RWPE1 (cell line): ENCODE measurements at regions not wholly inside any gene's neighbourhood (a gene's known extent, or its start where the extent isn't known, plus 50 kb on each side); places are given as distances from the start of the nearest gene placed in this dataset.

Experiments used
- CTCF ChIA-PET: fragments of 350-600 bp; sonication (Branson Sonifier 250); formaldehyde crosslinking; extraction: SDS; loops from one replicate; lab custom pipeline; 2021; lab: Yijun Ruan, JAX
- POLR2A ChIA-PET: fragments of 400-600 bp; formaldehyde crosslinking; extraction: SDS; loops from one replicate; lab custom pipeline; 2020; ENCODE audit warnings: antibody characterized with exemption; ENCODE audit not compliant: low non-redundant PET; lab: Yijun Ruan, JAX
- DNase-seq: peaks from one replicate; pipeline ENCODE4 v3.0.0; 2012; ENCODE audit warnings: low spot score
- H3K27ac ChIP-seq: fragments of 450-650 bp; 2 replicates; pipeline ENCODE4 v1.5.1; 2017
- TF ChIP-seq, protein P1 (sequence below): fragments of 450-650 bp; conservative IDR thresholded peaks from 2 replicates; pipeline ENCODE4 v1.5.1; 2017; ENCODE audit warnings: low read depth, mild to moderate bottlenecking

DNA sequence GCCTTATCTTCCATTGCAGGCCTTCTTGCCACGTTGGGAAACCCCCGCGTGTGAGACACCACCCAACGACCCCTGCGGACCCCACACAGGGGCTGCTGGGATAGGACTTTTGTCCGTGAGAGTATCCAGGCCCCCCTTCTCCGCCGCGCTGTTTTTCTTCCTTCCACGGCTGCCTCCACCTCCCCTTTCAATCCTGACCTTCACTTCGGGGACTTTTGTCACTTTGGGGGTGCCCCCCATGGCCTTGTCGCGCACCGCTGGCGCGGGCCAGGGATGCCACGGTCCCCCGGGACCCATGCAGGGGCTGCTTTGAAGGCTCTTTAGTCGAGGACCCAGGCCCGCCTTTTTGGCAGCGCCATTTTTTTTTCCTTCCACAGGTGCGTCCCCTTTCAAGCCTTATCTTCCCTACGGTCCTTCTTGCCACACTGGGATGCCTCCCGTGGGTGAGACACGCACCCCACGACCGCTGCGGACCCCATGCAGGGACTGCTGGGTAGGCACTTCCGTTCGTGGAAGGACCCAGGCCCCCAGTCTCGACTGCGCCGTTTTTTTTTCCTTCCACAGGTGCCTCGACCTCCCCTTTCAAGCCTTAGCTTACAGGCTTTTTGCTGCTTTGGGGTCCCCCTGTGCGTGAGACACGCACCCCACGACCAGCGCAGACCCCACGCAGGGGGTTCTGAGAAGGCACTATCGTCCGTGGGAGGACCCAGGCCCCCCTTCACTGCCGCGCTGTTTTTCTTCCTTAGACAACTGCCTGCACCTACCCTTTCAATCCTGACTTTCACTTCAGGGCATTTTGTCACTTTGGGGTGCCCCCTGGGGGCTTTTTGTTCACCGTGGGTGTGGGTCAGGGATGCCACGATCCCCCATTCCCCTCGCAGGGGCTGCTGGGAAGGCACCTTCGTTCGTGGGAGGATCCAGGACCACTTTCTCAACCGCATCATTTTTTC is 267.4 kb downstream of the ALG10 start:
- no peak for DNase-seq
- TF ChIP-seq, protein P1, sequence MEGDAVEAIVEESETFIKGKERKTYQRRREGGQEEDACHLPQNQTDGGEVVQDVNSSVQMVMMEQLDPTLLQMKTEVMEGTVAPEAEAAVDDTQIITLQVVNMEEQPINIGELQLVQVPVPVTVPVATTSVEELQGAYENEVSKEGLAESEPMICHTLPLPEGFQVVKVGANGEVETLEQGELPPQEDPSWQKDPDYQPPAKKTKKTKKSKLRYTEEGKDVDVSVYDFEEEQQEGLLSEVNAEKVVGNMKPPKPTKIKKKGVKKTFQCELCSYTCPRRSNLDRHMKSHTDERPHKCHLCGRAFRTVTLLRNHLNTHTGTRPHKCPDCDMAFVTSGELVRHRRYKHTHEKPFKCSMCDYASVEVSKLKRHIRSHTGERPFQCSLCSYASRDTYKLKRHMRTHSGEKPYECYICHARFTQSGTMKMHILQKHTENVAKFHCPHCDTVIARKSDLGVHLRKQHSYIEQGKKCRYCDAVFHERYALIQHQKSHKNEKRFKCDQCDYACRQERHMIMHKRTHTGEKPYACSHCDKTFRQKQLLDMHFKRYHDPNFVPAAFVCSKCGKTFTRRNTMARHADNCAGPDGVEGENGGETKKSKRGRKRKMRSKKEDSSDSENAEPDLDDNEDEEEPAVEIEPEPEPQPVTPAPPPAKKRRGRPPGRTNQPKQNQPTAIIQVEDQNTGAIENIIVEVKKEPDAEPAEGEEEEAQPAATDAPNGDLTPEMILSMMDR, result no peak
- no peak overlapping the region for H3K27ac ChIP-seq
- ChIA-PET POLR2A (no interaction called here), CTCF (no interaction called here)

DNA sequence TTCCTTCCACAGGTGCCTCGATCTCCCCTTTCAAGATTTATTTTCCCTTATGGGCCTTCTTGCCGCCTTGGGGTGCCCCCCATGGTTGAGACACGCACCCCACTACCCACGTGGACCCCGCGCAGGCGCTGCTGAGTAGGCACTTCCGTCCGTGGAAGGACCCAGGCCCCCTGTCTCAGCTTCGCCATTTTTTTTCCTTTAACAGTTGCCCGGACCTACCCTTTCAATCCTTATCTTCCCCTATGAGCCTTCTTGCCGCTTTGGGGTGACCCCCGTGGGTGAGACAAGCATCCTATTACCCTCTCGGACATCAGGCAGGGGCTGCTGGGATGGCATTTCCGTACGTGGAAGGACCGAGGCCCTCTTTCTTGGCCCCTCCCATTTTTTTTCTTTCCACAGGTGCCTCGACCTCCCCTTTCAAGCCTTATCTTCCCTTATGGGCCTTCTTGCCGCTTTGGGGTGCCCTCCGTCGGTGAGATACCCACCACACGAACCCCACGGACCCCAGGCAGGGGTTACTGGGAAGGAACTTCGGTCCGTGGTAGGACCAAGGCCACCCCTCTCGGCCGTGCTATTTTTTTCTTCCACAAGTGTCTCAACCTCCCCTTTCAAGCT is 268.2 kb downstream of the ALG10 start:
- no peak overlapping the region for H3K27ac ChIP-seq
- no peak for DNase-seq
- POLR2A ChIA-PET, result no interaction called here
- CTCF ChIA-PET, result no interaction called here
- TF ChIP-seq, protein P1, result no peak

DNA sequence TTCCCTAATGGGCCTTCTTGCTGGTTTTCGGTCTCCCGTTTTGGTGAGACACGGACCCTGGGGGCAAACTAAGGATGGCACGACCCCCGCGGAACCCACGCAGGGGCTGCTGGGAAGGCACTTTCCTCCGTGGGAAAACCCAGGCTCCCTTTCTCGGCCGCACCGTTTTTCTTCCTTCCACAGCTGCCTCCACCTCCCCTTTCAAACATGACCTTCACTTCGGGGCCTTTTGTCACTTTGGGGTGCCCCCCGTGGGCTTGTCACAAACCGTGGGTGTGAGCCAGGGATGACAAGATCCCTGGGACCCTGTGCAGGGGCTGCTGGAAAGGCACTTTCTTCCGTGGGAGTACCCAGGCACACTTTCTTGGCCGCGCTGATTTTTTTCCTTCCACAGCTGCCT is 268.7 kb downstream of the ALG10 start:
- ChIA-PET CTCF (no interaction called here), POLR2A (no interaction called here)
- no peak overlapping the region for H3K27ac ChIP-seq
- DNase-seq, result no peak
- TF ChIP-seq, protein P1, result no peak

DNA sequence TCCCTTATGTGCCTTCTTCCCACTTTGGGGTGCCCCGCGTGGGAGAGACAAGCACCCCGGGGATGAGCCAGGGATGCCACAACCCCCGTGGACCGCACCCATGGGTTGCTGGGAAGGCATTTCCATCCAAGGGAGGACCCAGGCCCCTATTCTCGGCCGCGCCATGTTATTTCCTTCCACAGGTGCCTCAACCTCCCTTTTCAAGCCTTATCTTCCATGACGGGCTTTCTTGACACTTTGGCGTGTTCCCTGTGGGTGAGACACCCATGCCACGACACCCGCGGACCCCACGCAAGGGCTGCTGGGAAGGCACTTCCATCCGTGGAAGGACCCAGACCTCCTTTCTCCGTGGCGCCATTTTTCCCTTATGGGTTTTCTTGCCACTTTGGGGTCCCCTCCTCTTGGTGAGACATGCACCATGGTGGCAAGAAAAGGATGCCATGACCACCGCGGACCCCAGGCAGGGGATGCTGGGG is 269.2 kb downstream of the ALG10 start:
- H3K27ac ChIP-seq, result no peak overlapping the region
- POLR2A ChIA-PET, result no interaction called here
- no peak for DNase-seq
- CTCF ChIA-PET, result no interaction called here
- TF ChIP-seq, protein P1, result no peak

DNA sequence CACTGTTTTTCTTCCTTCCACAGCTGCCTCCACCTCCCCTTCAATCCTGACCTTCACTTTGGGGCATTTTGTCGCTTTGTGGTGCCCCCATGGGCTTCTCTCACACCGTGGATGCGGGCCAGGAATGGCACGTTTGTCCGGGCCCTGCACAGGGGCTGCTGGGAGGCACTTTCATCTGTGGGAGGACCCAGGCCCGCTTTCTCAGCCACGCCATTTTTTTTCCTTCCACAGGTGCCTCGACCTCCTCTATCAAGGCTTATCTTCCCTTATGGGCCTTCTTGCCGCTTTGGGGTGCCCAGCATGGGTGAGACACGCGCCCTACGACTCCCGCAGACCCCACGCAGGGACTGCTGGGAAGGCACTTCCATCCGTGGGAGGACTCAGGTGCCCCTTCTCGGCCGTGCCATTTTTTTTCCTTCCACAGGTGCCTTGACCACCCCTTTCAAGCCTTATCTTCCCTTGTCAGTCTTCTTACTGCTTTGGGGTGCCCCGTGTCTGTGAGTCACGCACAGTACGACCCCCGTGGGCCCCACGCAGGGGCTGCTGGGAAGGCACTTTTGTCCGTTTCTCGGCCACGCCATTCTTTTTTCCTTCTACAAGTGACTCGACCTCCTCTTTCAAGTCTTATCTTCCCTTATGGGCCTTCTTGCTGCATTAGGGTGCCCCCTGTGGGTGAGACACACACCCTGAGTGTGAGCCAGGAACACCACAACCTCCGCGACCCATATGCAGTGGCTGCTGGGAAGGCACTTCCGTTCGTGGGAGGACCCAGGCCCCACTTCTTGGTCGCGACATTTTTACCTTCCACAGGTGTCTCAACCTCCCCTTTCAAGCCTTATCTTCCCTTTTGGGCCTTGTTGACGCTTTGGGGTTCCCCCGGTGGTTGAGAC is 270.7 kb downstream of the ALG10 start:
- DNase-seq, result no peak
- POLR2A ChIA-PET, result no interaction called here
- H3K27ac ChIP-seq, result no peak overlapping the region
- TF ChIP-seq, protein P1, result no peak
- CTCF ChIA-PET, result no interaction called here

DNA sequence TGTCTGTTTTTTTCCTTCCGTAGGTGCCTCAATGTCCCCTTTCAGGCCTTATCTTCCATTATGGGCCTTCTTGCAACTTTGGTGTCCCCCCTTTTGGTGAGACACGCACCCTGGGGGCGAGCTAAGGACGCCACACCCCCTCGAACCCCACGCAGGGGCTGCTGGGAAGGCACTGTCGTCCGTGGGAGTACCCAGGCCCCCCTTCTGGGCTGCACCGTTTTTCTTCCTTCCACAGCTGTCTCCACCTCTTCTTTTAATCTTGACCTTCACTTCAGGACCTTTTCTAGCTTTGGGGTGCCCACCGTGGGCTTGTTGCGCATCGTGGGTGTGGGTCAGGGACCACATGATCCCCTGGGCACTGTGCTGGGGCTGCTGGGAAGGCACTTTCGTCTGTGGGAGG is 271.8 kb downstream of the ALG10 start:
- DNase-seq, result no peak
- ChIA-PET POLR2A (no interaction called here), CTCF (no interaction called here)
- TF ChIP-seq, protein P1, result no peak
- H3K27ac ChIP-seq, result no peak overlapping the region
